Heart left ventricle (tissue), 16 donors: ENCODE measurements at regions not wholly inside any gene's neighbourhood (a gene's known extent, or its start where the extent isn't known, plus 50 kb on each side); places are given as distances from the start of the nearest gene placed in this dataset.

Source experiments
- ATAC-seq, 4 donors: fragments of 200-7000 bp; cut with Tn5 transposase; one replicate each; pipeline ENCODE4 v1.9.1; 2020 to 2022; ENCODE audit warnings: moderate library complexity in 4 of 4, mild to moderate bottlenecking in 3 of 4, moderate number of reproducible peaks in 1 of 4
- DNase-seq, 5 donors: peaks; one replicate each; pipeline ENCODE4 v3.0.0-alpha.2; 2020
- H3K27ac ChIP-seq, 12 donors: fragments of 200-600 bp; sonication (generic) in 4 of 12; one replicate each; pipeline versions ENCODE4 v1.5.0 to v1.8.0; 2016 to 2022; ENCODE audit warnings: mild to moderate bottlenecking in 2 of 12
- H3K27me3 ChIP-seq, 9 donors: fragments of 200-600 bp; sonication (generic) in 2 of 9; one replicate each; pipeline versions ENCODE4 v1.5.1 to v1.8.0; 2016 to 2022; ENCODE audit warnings: mild to moderate bottlenecking in 3 of 9
- H3K36me3 ChIP-seq, 9 donors: fragments of 200-600 bp; sonication (generic) in 2 of 9; one replicate each; pipeline versions ENCODE4 v1.5.0 to v1.8.0; 2018 to 2022; ENCODE audit warnings: mild to moderate bottlenecking in 2 of 9
- H3K4me1 ChIP-seq, 12 donors: fragments of 200-600 bp; sonication (generic) in 4 of 12; one replicate each; pipeline versions ENCODE4 v1.5.0 to v1.8.0; 2016 to 2022; ENCODE audit warnings: mild to moderate bottlenecking in 3 of 12
- H3K4me3 ChIP-seq, 12 donors: fragments of 200-600 bp; sonication (generic) in 4 of 12; one replicate each; pipeline versions ENCODE4 v1.5.0 to v1.8.0; 2017 to 2022; ENCODE audit warnings: mild to moderate bottlenecking in 9 of 12, moderate library complexity in 4 of 12
- H3K9me3 ChIP-seq, 12 donors: fragments of 200-600 bp; sonication (generic) in 4 of 12; one replicate each; pipeline versions ENCODE4 v1.5.0 to v1.8.0; 2016 to 2022; ENCODE audit warnings: mild to moderate bottlenecking in 1 of 12
- CTCF ChIP-seq, 12 donors: fragments of 200-600 bp; sonication (generic) in 4 of 12; IDR thresholded peaks; one replicate each; pipeline versions ENCODE4 v1.5.0 to v1.8.0; 2018 to 2022; ENCODE audit warnings: antibody characterized with exemption in 12 of 12, mild to moderate bottlenecking in 5 of 12
- POLR2A ChIP-seq, 2 donors: fragments of 450-650 bp; IDR thresholded peaks; one replicate each; pipeline ENCODE4 v1.6.1; 2017; ENCODE audit warnings: antibody characterized with exemption in 2 of 2, mild to moderate bottlenecking in 2 of 2, moderate library complexity in 2 of 2
- WGBS, 4 donors: extraction: QIAGEN DNeasy Blood & Tissue Kit in 2 of 4; methylation state at CpG; one replicate each; pipeline versions ENCODE4 v1.1.5 to v1.1.7; 2013 to 2018; 5-methylcytosine and 5-hydroxymethylcytosine counted together
- intact Hi-C, 10 donors: fragments of 100-400 bp; cut with DNase I; formaldehyde crosslinking; loops; one replicate each; pipeline versions ENCODE4 v1.11.1 to v1.14.2; 2022
- donor health status: ischemic (EF 13 %, LVEDD 7.1; RV severe dilation, severe dysfunction).
- donor health status: healthy with polysubstance abuse.
- donor health status: DM: no; HTN: yes; CAD: no.
- donor health status: DM: no; HTN: no; CAD: no.
- donor health status: ischemic (EF 25% LVEDD 6.9; RV normal size, moderate dysfunction).
- donor health status: ischemic (EF 25% LVEDD 5.7; RV mildly dilated, moderate dysfunction).
- donor health status: healthy.
- donor health status: DM: yes; HTN: yes; CAD: no.
- donor health status: ischemic (EF 35%, LVEDD 5.7; RV mildly dilated, moderate dysfunction).
- donor health status: nonischemic (EF 11% LVEDD 7.7; RV severe dilation, severe dysfunction).
- donor health status: DM: yes; HTN: yes; CAD: no.
- donor health status: PGD.
- donor health status: ischemic (EF 29% LVEDD 5.4; RV normal size, mild dysfunction).
- donor health status: nonischemic (EF 23%, LVEDD 6.1; RV moderate dilation, normal function).

- H3K9me3 ChIP-seq, result no peaks in the 10 kb centered on the region
- ATAC-seq, result no peak
These were observed 54.4 kb upstream of the HMGA2 start for GRCh38 chr12:65769880-65770279.

More at GRCh38 chr12:65769880-65770279, 54.4 kb upstream of the HMGA2 start:
- TF ChIP-seq POLR2A (IDR thresholded peaks at IDR 0.05) (no peak), CTCF (IDR thresholded peaks at IDR 0.05) (no peak)
- no peak overlapping the region for H3K27ac ChIP-seq
- intact Hi-C loops, result no loop called here
- no peak overlapping the region for H3K4me3 ChIP-seq
- no peak for DNase-seq
- H3K36me3 ChIP-seq, result no peaks in the 10 kb centered on the region
- WGBS, 4 donors, result 77 to 90% (median 86%) methylated on average over 6 of the region's 6 CpGs
- H3K4me1 ChIP-seq, result peaks cover 0 to 5% (median 0%) of the 10 kb centered on the region in 12 donors
- no peaks in the 10 kb centered on the region for H3K27me3 ChIP-seq
